ENCODE measurements at regions not wholly inside any gene's neighbourhood (a gene's known extent, or its start where the extent isn't known, plus 50 kb on each side); places are given as distances from the start of the nearest gene placed in this dataset.
A peak's percentile ranks its signal among the peaks of the same experiment; 100 is the strongest.

- Histone ChIP-seq H3K4me3 (no peak overlapping the region), H3K9me3 (no peaks in the 10 kb centered on the region), H3K27ac (peak overlapping the region in 1 of 2 donors; percentile 0), H3K27me3 (no peaks in the 10 kb centered on the region), H3K4me1 (no peaks in the 10 kb centered on the region), H3K36me3 (no peaks in the 10 kb centered on the region)
- no peak for DNase-seq
- intact Hi-C loops (cut with DNase I; ENCODE audit: low total_unique reads): loop anchor here (5.0 kb wide), 1 partner anchor 249 kb away; no protein-coding TSS in a partner anchor
- no peak for TF ChIP-seq POLR2A (IDR thresholded peaks at IDR 0.05)
- no peak for TF ChIP-seq CTCF (IDR thresholded peaks at IDR 0.05)
Observed at GRCh38 chr13:97107815-97108529, 113.7 kb upstream of the OXGR1 start.

GRCh38 chr13:97108530-97108900 is 113.6 kb upstream of the MBNL2 start:
- H3K4me3 ChIP-seq: no peak overlapping the region
- TF ChIP-seq CTCF (IDR thresholded peaks at IDR 0.05) (no peak), POLR2A (IDR thresholded peaks at IDR 0.05) (no peak)
- H3K36me3 ChIP-seq: no peaks in the 10 kb centered on the region
- peaks cover 0 to under 1% of the 10 kb centered on the region in 2 donors for H3K4me1 ChIP-seq
- no peaks in the 10 kb centered on the region for H3K9me3 ChIP-seq
- peak; percentile 33 to 48 for DNase-seq
- peak overlapping the region in 1 of 2 donors; percentile 0 for H3K27ac ChIP-seq
- intact Hi-C loops (cut with DNase I; ENCODE audit: low total_unique reads): loop anchor here (5.0 kb wide), 1 partner anchor 249 kb away; no protein-coding TSS in a partner anchor
- no peaks in the 10 kb centered on the region for H3K27me3 ChIP-seq

- no peak for DNase-seq
- Histone ChIP-seq H3K9me3 (no peaks in the 10 kb centered on the region), H3K36me3 (no peaks in the 10 kb centered on the region), H3K4me3 (no peak overlapping the region), H3K27ac (peak overlapping the region; percentile 52 to 66), H3K27me3 (no peaks in the 10 kb centered on the region), H3K4me1 (peaks cover 0 to 4% of the 10 kb centered on the region in 2 donors)
- TF ChIP-seq CTCF (IDR thresholded peaks at IDR 0.05) (no peak), POLR2A (IDR thresholded peaks at IDR 0.05) (no peak)
- intact Hi-C loops (cut with DNase I; ENCODE audit: low total_unique reads): loop anchor here (5.0 kb wide), 1 partner anchor 248 kb away; no protein-coding TSS in a partner anchor
Observed at GRCh38 chr13:97109256-97109655, 112.9 kb upstream of the MBNL2 start.

- Histone ChIP-seq H3K27ac (peak overlapping the region; percentile 52 to 66), H3K9me3 (no peaks in the 10 kb centered on the region), H3K4me3 (peak overlapping the region in 1 of 2 donors; percentile 5), H3K27me3 (no peaks in the 10 kb centered on the region), H3K4me1 (peaks cover 0 to 4% of the 10 kb centered on the region in 2 donors), H3K36me3 (no peaks in the 10 kb centered on the region)
- DNase-seq: peak; percentile 87 to 95
- TF ChIP-seq POLR2A (IDR thresholded peaks at IDR 0.05) (peak in 1 of 2 donors; percentile 35), CTCF (IDR thresholded peaks at IDR 0.05) (peak; percentile 97 to 100 (median 97))
- intact Hi-C loops (cut with DNase I; ENCODE audit: low total_unique reads): loop anchor here (5.0 to 10.0 kb wide), 2 partner anchors 105 to 247 kb away; no protein-coding TSS in a partner anchor
Observed at GRCh38 chr13:97109841-97110492, 112.2 kb upstream of the MBNL2 start.

GRCh38 chr13:97110936-97111335 is 111.2 kb upstream of the MBNL2 start:
- Histone ChIP-seq H3K27me3 (no peaks in the 10 kb centered on the region), H3K4me1 (peaks cover 0 to 8% of the 10 kb centered on the region in 2 donors), H3K4me3 (no peak overlapping the region), H3K9me3 (no peaks in the 10 kb centered on the region), H3K27ac (no peak overlapping the region), H3K36me3 (no peaks in the 10 kb centered on the region)
- intact Hi-C loops (cut with DNase I; ENCODE audit: low total_unique reads): loop anchor here (10.0 kb wide), 1 partner anchor 104 kb away; no protein-coding TSS in a partner anchor
- TF ChIP-seq CTCF (IDR thresholded peaks at IDR 0.05) (no peak), POLR2A (IDR thresholded peaks at IDR 0.05) (no peak)
- no peak for DNase-seq

Measured in uterus (tissue), 3 donors.